ENCODE measurements at regions not wholly inside any gene's neighbourhood (a gene's known extent, or its start where the extent isn't known, plus 50 kb on each side); places are given as distances from the start of the nearest gene placed in this dataset.

DNA sequence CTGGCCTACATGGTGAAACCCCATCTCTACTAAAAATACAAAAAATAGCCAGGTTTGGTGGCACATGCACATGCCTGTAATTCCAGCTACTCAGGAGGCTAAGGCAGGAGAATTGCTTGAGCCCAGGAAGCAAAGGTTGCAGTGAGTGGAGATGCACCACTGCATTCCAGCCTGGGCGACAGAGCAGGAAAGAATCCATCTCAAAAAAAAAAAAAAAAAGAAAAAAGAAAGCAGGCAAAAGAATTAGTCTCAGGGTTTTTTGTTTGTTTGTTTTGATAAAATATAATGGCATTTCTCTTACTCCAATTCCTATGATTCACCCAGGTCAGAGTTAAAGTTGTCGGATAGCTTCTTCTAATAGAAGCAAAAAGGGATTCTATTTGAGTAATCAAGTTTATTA lies 67.0 kb upstream of the ATG10 start:
- TF ChIP-seq EZH2 (IDR thresholded peaks at IDR 0.05; ENCODE audit: borderline replicate concordance, low read depth, low read length, severe bottlenecking) (no peak), CTCF (IDR thresholded peaks at IDR 0.05; ENCODE audit: borderline replicate concordance, extremely low read depth, low read length, poor library complexity, severe bottlenecking) (no peak)
- Histone ChIP-seq H3K4me1 (ENCODE audit: insufficient read depth, low read length) (no peaks in the 10 kb centered on the region), H3K79me2 (ENCODE audit: insufficient read depth, low read length) (no peaks in the 10 kb centered on the region), H3K9ac (ENCODE audit: low read depth, low read length) (no peak overlapping the region), H3K4me2 (ENCODE audit: insufficient read depth, low read length) (no peak overlapping the region), H3K27me3 (ENCODE audit: insufficient read depth, low read length, poor library complexity) (no peaks in the 10 kb centered on the region), H3K27ac (ENCODE audit: low read length) (no peak overlapping the region), H4K20me1 (ENCODE audit: insufficient read depth, low read length) (no peaks in the 10 kb centered on the region), H2AFZ (ENCODE audit: low read depth, low read length) (no peak overlapping the region), H3K4me3 (ENCODE audit: low read depth in 1 of 2, low read length in 2 of 2) (no peak overlapping the region), H3K9me3 (ENCODE audit: insufficient read depth, low read length, severe bottlenecking) (no peaks in the 10 kb centered on the region), H3K36me3 (ENCODE audit: insufficient read depth, low read length) (no peaks in the 10 kb centered on the region)
- ATAC-seq (ENCODE audit: insufficient read depth, low read depth): no peak
- no peak for DNase-seq

DNA sequence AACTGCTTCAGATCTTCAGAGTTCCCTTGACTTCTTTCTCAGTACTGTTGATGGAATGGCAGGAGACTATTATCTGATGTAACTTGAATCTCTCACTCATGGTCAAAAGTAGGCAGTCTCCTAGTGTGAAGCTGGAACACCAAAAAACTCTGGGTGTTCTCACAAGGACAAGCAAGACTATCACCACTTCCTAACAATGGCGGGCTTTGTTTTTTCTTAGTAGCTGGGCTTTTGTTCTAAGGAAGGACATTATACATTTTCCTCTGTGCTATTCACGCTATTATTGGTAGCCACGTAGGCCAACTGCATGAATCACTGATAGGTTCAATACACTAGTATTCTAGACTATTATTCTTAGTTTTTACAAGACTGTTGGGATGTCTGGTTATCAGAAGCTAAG lies 67.7 kb upstream of the ATG10 start:
- Histone ChIP-seq H3K36me3 (ENCODE audit: insufficient read depth, low read length) (no peaks in the 10 kb centered on the region), H3K27me3 (ENCODE audit: insufficient read depth, low read length, poor library complexity) (no peaks in the 10 kb centered on the region), H3K4me3 (ENCODE audit: low read depth in 1 of 2, low read length in 2 of 2) (no peak overlapping the region), H3K27ac (ENCODE audit: low read length) (no peak overlapping the region), H3K9ac (ENCODE audit: low read depth, low read length) (no peak overlapping the region), H3K4me1 (ENCODE audit: insufficient read depth, low read length) (no peaks in the 10 kb centered on the region), H2AFZ (ENCODE audit: low read depth, low read length) (0 out of 2 replicates have a peak overlapping the region, but pooled peaks have one; percentile 11), H3K79me2 (ENCODE audit: insufficient read depth, low read length) (no peaks in the 10 kb centered on the region), H4K20me1 (ENCODE audit: insufficient read depth, low read length) (no peaks in the 10 kb centered on the region), H3K9me3 (ENCODE audit: insufficient read depth, low read length, severe bottlenecking) (no peaks in the 10 kb centered on the region), H3K4me2 (ENCODE audit: insufficient read depth, low read length) (no peak overlapping the region)
- no peak for DNase-seq
- TF ChIP-seq EZH2 (IDR thresholded peaks at IDR 0.05; ENCODE audit: borderline replicate concordance, low read depth, low read length, severe bottlenecking) (no peak), CTCF (IDR thresholded peaks at IDR 0.05; ENCODE audit: borderline replicate concordance, extremely low read depth, low read length, poor library complexity, severe bottlenecking) (no peak)
- ATAC-seq (ENCODE audit: insufficient read depth, low read depth): no peak

DNA sequence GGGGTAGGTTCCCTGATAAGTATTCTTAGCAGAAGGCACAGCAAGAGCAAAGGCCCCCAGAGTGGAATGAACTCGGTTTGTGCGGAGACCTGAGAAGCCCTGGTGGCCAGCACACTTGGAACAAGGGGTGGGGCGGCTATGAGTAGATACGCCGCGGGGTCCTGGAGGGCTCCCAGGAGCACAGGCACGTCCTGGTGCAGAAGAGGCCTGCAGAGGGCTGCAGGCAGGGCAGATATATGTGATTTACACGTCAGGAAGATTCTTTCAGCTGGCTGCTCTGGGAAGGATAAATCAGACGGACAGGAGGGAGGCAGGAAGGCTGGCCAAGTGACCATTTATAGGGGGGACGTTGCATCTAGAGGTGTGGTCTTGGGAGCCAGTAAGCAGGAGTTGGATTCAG lies 70.2 kb upstream of the ATG10 start:
- H3K79me2 ChIP-seq (ENCODE audit: insufficient read depth, low read length): no peaks in the 10 kb centered on the region
- H3K27ac ChIP-seq (ENCODE audit: low read length): no peak overlapping the region
- H3K27me3 ChIP-seq (ENCODE audit: insufficient read depth, low read length, poor library complexity): no peaks in the 10 kb centered on the region
- H3K9ac ChIP-seq (ENCODE audit: low read depth, low read length): no peak overlapping the region
- TF ChIP-seq CTCF (IDR thresholded peaks at IDR 0.05; ENCODE audit: borderline replicate concordance, extremely low read depth, low read length, poor library complexity, severe bottlenecking) (no peak), EZH2 (IDR thresholded peaks at IDR 0.05; ENCODE audit: borderline replicate concordance, low read depth, low read length, severe bottlenecking) (no peak)
- no peak overlapping the region for H3K4me2 ChIP-seq (ENCODE audit: insufficient read depth, low read length)
- H4K20me1 ChIP-seq (ENCODE audit: insufficient read depth, low read length): no peaks in the 10 kb centered on the region
- no peak for DNase-seq
- H3K4me1 ChIP-seq (ENCODE audit: insufficient read depth, low read length): no peaks in the 10 kb centered on the region
- no peak overlapping the region for H3K4me3 ChIP-seq (ENCODE audit: low read depth in 1 of 2, low read length in 2 of 2)
- no peak overlapping the region for H2AFZ ChIP-seq (ENCODE audit: low read depth, low read length)
- H3K36me3 ChIP-seq (ENCODE audit: insufficient read depth, low read length): no peaks in the 10 kb centered on the region
- H3K9me3 ChIP-seq (ENCODE audit: insufficient read depth, low read length, severe bottlenecking): no peaks in the 10 kb centered on the region
- no peak for ATAC-seq (ENCODE audit: insufficient read depth, low read depth)

GRCh38 chr5:81899123-81899522 lies 72.7 kb upstream of the ATG10 start:
- no peak for ATAC-seq (ENCODE audit: insufficient read depth, low read depth)
- Histone ChIP-seq H3K9ac (ENCODE audit: low read depth, low read length) (no peak overlapping the region), H3K4me2 (ENCODE audit: insufficient read depth, low read length) (no peak overlapping the region), H3K4me3 (ENCODE audit: low read depth in 1 of 2, low read length in 2 of 2) (no peak overlapping the region), H3K27me3 (ENCODE audit: insufficient read depth, low read length, poor library complexity) (no peaks in the 10 kb centered on the region), H3K4me1 (ENCODE audit: insufficient read depth, low read length) (no peaks in the 10 kb centered on the region), H3K36me3 (ENCODE audit: insufficient read depth, low read length) (no peaks in the 10 kb centered on the region), H3K79me2 (ENCODE audit: insufficient read depth, low read length) (no peaks in the 10 kb centered on the region), H4K20me1 (ENCODE audit: insufficient read depth, low read length) (no peaks in the 10 kb centered on the region), H2AFZ (ENCODE audit: low read depth, low read length) (no peak overlapping the region), H3K27ac (ENCODE audit: low read length) (no peak overlapping the region), H3K9me3 (ENCODE audit: insufficient read depth, low read length, severe bottlenecking) (no peaks in the 10 kb centered on the region)
- DNase-seq: no peak
- TF ChIP-seq CTCF (IDR thresholded peaks at IDR 0.05; ENCODE audit: borderline replicate concordance, extremely low read depth, low read length, poor library complexity, severe bottlenecking): no peak
- no peak for TF ChIP-seq EZH2 (IDR thresholded peaks at IDR 0.05; ENCODE audit: borderline replicate concordance, low read depth, low read length, severe bottlenecking)
